ENCODE measurements at regions not wholly inside any gene's neighbourhood (a gene's known extent, or its start where the extent isn't known, plus 50 kb on each side); places are given as distances from the start of the nearest gene placed in this dataset.

GRCh38 chr12:127677537-127678131, 589.3 kb upstream of the TMEM132C start:
- H3K27me3 ChIP-seq: no peaks in the 10 kb centered on the region
- no peak overlapping the region for H3K4me3 ChIP-seq
- H3K36me3 ChIP-seq: no peaks in the 10 kb centered on the region
- H3K27ac ChIP-seq: no peak overlapping the region
- no peaks in the 10 kb centered on the region for H3K4me1 ChIP-seq
- DNase-seq: peak; percentile 73 to 87
- H3K9me3 ChIP-seq (replicated peaks): no peaks in the 10 kb centered on the region

- Histone ChIP-seq H3K36me3 (no peaks in the 10 kb centered on the region), H3K4me3 (no peak overlapping the region), H3K27me3 (no peaks in the 10 kb centered on the region), H3K27ac (no peak overlapping the region), H3K4me1 (no peaks in the 10 kb centered on the region), H3K9me3 (replicated peaks) (no peaks in the 10 kb centered on the region)
- no peak for DNase-seq
Observed at GRCh38 chr12:127678945-127679344, 588.0 kb upstream of the TMEM132C start.

- Histone ChIP-seq H3K9me3 (replicated peaks) (no peaks in the 10 kb centered on the region), H3K27me3 (no peaks in the 10 kb centered on the region), H3K27ac (no peak overlapping the region), H3K4me1 (no peaks in the 10 kb centered on the region), H3K4me3 (no peak overlapping the region), H3K36me3 (no peaks in the 10 kb centered on the region)
- DNase-seq: no peak
Observed at GRCh38 chr12:127680516-127680915, 586.5 kb upstream of the TMEM132C start.

- H3K27me3 ChIP-seq: no peaks in the 10 kb centered on the region
- H3K27ac ChIP-seq: no peak overlapping the region
- no peaks in the 10 kb centered on the region for H3K9me3 ChIP-seq (replicated peaks)
- H3K4me3 ChIP-seq: no peak overlapping the region
- no peak for DNase-seq
- H3K36me3 ChIP-seq: no peaks in the 10 kb centered on the region
- no peaks in the 10 kb centered on the region for H3K4me1 ChIP-seq
Observed at GRCh38 chr12:127681151-127681754, 585.7 kb upstream of the TMEM132C start.

GRCh38 chr12:127685491-127685890, 581.5 kb upstream of the TMEM132C start:
- Histone ChIP-seq H3K9me3 (replicated peaks) (no peaks in the 10 kb centered on the region), H3K27ac (no peak overlapping the region), H3K36me3 (no peaks in the 10 kb centered on the region), H3K4me3 (no peak overlapping the region), H3K4me1 (no peaks in the 10 kb centered on the region), H3K27me3 (no peaks in the 10 kb centered on the region)
- no peak for DNase-seq

GRCh38 chr12:127685931-127686330, 581.0 kb upstream of the TMEM132C start:
- no peak overlapping the region for H3K27ac ChIP-seq
- no peaks in the 10 kb centered on the region for H3K4me1 ChIP-seq
- DNase-seq: no peak
- H3K36me3 ChIP-seq: no peaks in the 10 kb centered on the region
- no peaks in the 10 kb centered on the region for H3K9me3 ChIP-seq (replicated peaks)
- H3K4me3 ChIP-seq: no peak overlapping the region
- H3K27me3 ChIP-seq: no peaks in the 10 kb centered on the region

GRCh38 chr12:127687181-127687580, 579.8 kb upstream of the TMEM132C start:
- DNase-seq: no peak
- Histone ChIP-seq H3K27me3 (no peaks in the 10 kb centered on the region), H3K4me1 (no peaks in the 10 kb centered on the region), H3K4me3 (no peak overlapping the region), H3K36me3 (no peaks in the 10 kb centered on the region), H3K9me3 (replicated peaks) (no peaks in the 10 kb centered on the region), H3K27ac (no peak overlapping the region)

GRCh38 chr12:127688906-127689428, 578.0 kb upstream of the TMEM132C start:
- Histone ChIP-seq H3K27ac (no peak overlapping the region), H3K36me3 (no peaks in the 10 kb centered on the region), H3K4me3 (no peak overlapping the region), H3K9me3 (replicated peaks) (no peaks in the 10 kb centered on the region), H3K27me3 (no peaks in the 10 kb centered on the region), H3K4me1 (no peaks in the 10 kb centered on the region)
- DNase-seq: no peak

GRCh38 chr12:127690161-127690560, 576.8 kb upstream of the TMEM132C start:
- Histone ChIP-seq H3K36me3 (no peaks in the 10 kb centered on the region), H3K4me3 (no peak overlapping the region), H3K27ac (no peak overlapping the region), H3K4me1 (no peaks in the 10 kb centered on the region), H3K27me3 (no peaks in the 10 kb centered on the region), H3K9me3 (replicated peaks) (no peaks in the 10 kb centered on the region)
- DNase-seq: no peak

GRCh38 chr12:127696963-127697362, 570.0 kb upstream of the TMEM132C start:
- H3K27me3 ChIP-seq: no peaks in the 10 kb centered on the region
- no peaks in the 10 kb centered on the region for H3K9me3 ChIP-seq (replicated peaks)
- H3K4me3 ChIP-seq: no peak overlapping the region
- H3K36me3 ChIP-seq: no peaks in the 10 kb centered on the region
- no peaks in the 10 kb centered on the region for H3K4me1 ChIP-seq
- H3K27ac ChIP-seq: no peak overlapping the region
- no peak for DNase-seq

- H3K4me3 ChIP-seq: no peak overlapping the region
- H3K27me3 ChIP-seq: no peaks in the 10 kb centered on the region
- no peak overlapping the region for H3K27ac ChIP-seq
- H3K4me1 ChIP-seq: no peaks in the 10 kb centered on the region
- H3K9me3 ChIP-seq (replicated peaks): no peaks in the 10 kb centered on the region
- H3K36me3 ChIP-seq: no peaks in the 10 kb centered on the region
- DNase-seq: no peak
Observed at GRCh38 chr12:127703026-127703425, 563.9 kb upstream of the TMEM132C start.

- peak in 1 of 2 experiments; percentile 26 for DNase-seq
Observed at GRCh38 chr12:127711108-127711507, 555.9 kb upstream of the TMEM132C start.

GRCh38 chr12:127712561-127712960, 554.4 kb upstream of the TMEM132C start:
- H3K27me3 ChIP-seq: no peaks in the 10 kb centered on the region
- H3K4me3 ChIP-seq: no peak overlapping the region
- H3K4me1 ChIP-seq: no peaks in the 10 kb centered on the region
- DNase-seq: no peak
- no peaks in the 10 kb centered on the region for H3K9me3 ChIP-seq (replicated peaks)
- H3K36me3 ChIP-seq: no peaks in the 10 kb centered on the region
- no peak overlapping the region for H3K27ac ChIP-seq

More at GRCh38 chr12:127711108-127711507, 555.9 kb upstream of the TMEM132C start:
- Histone ChIP-seq H3K36me3 (no peaks in the 10 kb centered on the region), H3K4me1 (no peaks in the 10 kb centered on the region), H3K27ac (no peak overlapping the region), H3K9me3 (replicated peaks) (no peaks in the 10 kb centered on the region), H3K4me3 (no peak overlapping the region), H3K27me3 (no peaks in the 10 kb centered on the region)

- no peaks in the 10 kb centered on the region for H3K36me3 ChIP-seq
- DNase-seq: no peak
Observed at GRCh38 chr12:127716166-127716565, 550.8 kb upstream of the TMEM132C start.

GRCh38 chr12:127717278-127717677, 549.7 kb upstream of the TMEM132C start:
- Histone ChIP-seq H3K36me3 (no peaks in the 10 kb centered on the region), H3K27me3 (no peaks in the 10 kb centered on the region), H3K9me3 (replicated peaks) (no peaks in the 10 kb centered on the region), H3K27ac (no peak overlapping the region), H3K4me1 (no peaks in the 10 kb centered on the region), H3K4me3 (no peak overlapping the region)
- DNase-seq: no peak

More at GRCh38 chr12:127716166-127716565, 550.8 kb upstream of the TMEM132C start:
- no peak overlapping the region for H3K4me3 ChIP-seq
- no peaks in the 10 kb centered on the region for H3K4me1 ChIP-seq
- H3K27ac ChIP-seq: no peak overlapping the region
- no peaks in the 10 kb centered on the region for H3K9me3 ChIP-seq (replicated peaks)
- H3K27me3 ChIP-seq: no peaks in the 10 kb centered on the region

- Histone ChIP-seq H3K27ac (no peak overlapping the region), H3K9me3 (replicated peaks) (no peaks in the 10 kb centered on the region), H3K4me1 (peaks cover 15% of the 10 kb centered on the region), H3K36me3 (no peaks in the 10 kb centered on the region), H3K27me3 (no peaks in the 10 kb centered on the region), H3K4me3 (no peak overlapping the region)
- DNase-seq: no peak
Observed at GRCh38 chr12:127720334-127720733, 546.6 kb upstream of the TMEM132C start.

Data from SJCRH30 (cell line).